ENCODE measurements at regions not wholly inside any gene's neighbourhood (a gene's known extent, or its start where the extent isn't known, plus 50 kb on each side); places are given as distances from the start of the nearest gene placed in this dataset.

- in situ Hi-C loops (cut with HindIII; ENCODE audit: low sequenced_read_pairs) = no loop called here
- no peak for DNase-seq (ENCODE audit: low spot score)
Measured at GRCh38 chr12:28866715-28867503, 282.2 kb upstream of the FAR2 start.

DNA sequence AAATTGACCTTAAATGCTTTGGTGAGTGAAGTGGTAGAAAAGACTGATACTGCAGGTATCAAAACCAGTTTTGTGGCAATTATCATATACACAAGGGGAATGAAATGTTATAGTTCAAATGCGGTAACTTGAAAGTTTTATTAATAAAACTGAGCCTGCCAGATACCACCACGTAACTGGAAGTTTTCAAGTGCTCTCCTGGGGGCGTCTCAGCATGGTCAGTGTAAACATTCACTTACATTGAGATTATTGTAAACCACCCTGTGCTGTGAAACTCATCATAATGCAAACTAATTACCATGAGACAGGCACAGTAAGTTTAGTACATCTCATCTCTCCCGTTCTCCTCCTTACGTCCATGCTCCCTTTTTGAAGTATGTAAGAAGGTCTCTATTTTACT, 280.7 kb upstream of the FAR2 start:
- in situ Hi-C loops (cut with HindIII; ENCODE audit: low sequenced_read_pairs) = no loop called here
- DNase-seq (ENCODE audit: low spot score) = no peak

DNA sequence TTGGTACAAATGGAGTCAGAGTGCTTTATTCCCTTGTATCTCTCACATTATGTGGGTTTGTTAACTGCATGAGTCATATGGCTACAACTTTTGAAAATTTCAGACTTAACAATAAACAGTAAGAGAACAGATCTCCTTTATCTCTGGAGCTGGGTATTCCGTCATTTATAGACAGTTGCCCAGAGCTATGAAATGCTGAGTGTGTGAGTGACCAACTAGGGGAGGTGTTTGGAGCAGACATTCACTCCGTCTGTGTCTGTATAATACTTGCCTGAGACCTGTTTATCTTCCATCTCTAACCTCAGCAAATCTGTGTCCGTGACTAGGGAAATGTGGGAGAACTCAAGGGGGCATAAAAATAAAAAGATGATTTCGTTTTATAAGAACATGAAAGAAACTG, 279.9 kb upstream of the FAR2 start:
- DNase-seq (ENCODE audit: low spot score) = no peak

GRCh38 chr12:28870839-28871440, 278.1 kb upstream of the FAR2 start:
- in situ Hi-C loops (cut with HindIII; ENCODE audit: low sequenced_read_pairs) = no loop called here
- DNase-seq (ENCODE audit: low spot score) = no peak

More for the DNA sequence above, 279.9 kb upstream of the FAR2 start:
- in situ Hi-C loops (cut with HindIII; ENCODE audit: low sequenced_read_pairs) = no loop called here

DNA sequence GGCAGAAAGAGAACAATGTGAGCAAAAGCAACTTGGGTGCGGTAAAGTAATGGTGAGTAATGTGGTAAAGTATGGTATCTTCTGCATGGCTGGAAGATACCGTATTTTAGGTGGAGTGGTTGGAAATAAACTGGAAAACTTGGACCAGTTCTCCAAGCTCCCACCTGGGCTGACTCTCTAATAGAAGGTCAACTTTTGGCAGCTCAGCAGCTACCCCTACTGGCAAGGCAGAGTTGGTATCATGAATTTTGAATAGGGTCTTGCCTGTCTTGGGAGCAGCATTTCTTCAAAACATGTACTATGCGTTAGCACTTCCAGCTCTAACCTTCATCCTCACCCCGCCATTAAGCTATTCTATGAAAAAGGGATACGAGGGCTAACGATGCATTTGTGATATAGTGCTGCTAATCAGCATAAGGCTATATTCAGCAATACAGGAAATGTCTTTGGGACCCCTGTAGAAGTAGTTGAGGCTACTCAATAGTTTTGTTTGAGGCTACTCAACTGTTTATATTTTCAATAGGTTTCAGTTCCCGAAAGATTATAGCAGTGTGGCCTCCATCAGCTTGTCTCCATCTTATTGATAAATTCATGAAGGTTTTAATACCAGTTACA, 276.3 kb upstream of the FAR2 start:
- DNase-seq (ENCODE audit: low spot score) = peak; percentile 15
- in situ Hi-C loops (cut with HindIII; ENCODE audit: low sequenced_read_pairs) = no loop called here

DNA sequence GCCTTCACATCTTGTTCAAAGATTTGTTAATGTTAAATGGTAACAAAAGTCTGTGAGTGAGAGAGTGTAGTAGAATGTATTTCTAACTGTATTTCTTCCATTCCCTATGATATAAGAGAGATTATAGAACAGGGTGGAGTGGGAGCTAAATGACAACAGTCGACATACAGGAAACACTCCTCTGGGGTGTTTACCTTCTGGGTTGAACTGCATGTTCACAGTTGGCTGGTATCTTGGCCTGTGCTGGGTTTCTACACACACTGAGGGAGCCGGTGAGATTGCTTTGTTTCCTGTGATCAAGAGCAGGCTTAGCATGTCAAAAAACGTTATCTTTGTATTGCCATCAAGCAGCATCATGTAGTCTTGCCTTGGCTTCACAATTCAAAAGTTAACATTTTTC, 274.3 kb upstream of the FAR2 start:
- in situ Hi-C loops (cut with HindIII; ENCODE audit: low sequenced_read_pairs) = no loop called here
- no peak for DNase-seq (ENCODE audit: low spot score)

- no peak for DNase-seq (ENCODE audit: low spot score)
- in situ Hi-C loops (cut with HindIII; ENCODE audit: low sequenced_read_pairs) = no loop called here
Measured at GRCh38 chr12:28876196-28876798, 272.8 kb upstream of the FAR2 start.

DNA sequence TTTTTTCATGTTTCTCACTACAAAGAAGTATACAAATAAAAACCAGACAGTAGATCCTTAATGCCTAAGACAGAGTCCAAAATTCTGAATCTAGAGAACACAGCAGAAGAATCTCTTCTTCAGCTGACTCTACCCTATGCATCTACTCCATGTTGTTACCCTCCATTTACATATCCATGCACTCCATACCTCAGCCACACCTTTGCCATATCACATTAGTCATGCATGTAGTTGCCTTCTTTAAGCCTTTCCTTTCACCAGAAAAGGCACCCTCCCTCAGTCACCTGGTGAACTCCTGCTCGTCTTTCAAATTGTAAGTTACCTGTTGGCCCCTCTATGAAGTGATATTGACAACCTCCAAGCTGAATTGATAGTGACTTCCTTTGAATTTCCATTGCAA, 271.2 kb upstream of the FAR2 start:
- in situ Hi-C loops (cut with HindIII; ENCODE audit: low sequenced_read_pairs) = no loop called here

GRCh38 chr12:28878629-28879028, 270.4 kb upstream of the FAR2 start:
- DNase-seq (ENCODE audit: low spot score) = peak; percentile 41
- in situ Hi-C loops (cut with HindIII; ENCODE audit: low sequenced_read_pairs) = no loop called here

More for the DNA sequence above, 271.2 kb upstream of the FAR2 start:
- no peak for DNase-seq (ENCODE audit: low spot score)

- in situ Hi-C loops (cut with HindIII; ENCODE audit: low sequenced_read_pairs) = no loop called here
- DNase-seq (ENCODE audit: low spot score) = no peak
Measured at GRCh38 chr12:28879379-28879778, 269.7 kb upstream of the FAR2 start.

GRCh38 chr12:28882444-28882843, 266.6 kb upstream of the FAR2 start:
- DNase-seq (ENCODE audit: low spot score) = no peak
- in situ Hi-C loops (cut with HindIII; ENCODE audit: low sequenced_read_pairs) = no loop called here

GRCh38 chr12:28883406-28883997, 265.6 kb upstream of the FAR2 start:
- no peak for DNase-seq (ENCODE audit: low spot score)
- in situ Hi-C loops (cut with HindIII; ENCODE audit: low sequenced_read_pairs) = no loop called here

DNA sequence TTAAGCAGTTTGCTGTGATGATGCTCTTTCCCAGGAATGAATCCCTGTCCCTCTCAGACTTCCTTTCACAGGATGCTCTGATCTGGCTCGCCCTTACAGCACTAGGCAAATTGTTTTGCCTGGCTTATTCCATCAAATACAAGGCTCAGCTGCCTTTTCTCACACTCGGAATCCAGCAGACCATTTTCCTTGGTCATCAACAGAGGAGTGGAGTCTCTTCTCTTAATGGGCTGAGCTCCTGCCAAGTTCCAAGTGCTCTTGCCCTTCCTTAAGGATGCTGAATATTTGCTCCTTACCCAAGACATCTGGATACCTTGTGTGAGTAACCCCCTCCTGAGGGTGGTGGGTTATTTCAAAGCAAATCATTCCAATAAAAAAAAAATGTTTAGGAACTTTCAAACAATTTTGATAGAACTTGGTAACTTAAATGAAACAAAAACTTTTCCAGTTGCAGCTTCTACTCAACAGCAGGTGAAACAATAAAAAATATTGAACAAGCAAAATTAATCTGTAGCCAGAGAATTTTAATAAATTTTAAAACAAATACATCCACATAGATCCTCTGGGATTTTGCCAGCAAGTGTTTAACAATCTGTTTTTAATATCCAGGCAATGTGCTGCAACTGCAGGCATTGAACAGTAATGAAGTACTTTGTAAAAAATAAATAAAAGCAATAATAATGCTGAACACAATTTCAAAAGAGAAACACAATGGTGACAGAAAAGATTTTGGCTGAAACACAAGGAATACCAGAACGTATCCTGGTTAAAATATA, 264.0 kb upstream of the FAR2 start:
- in situ Hi-C loops (cut with HindIII; ENCODE audit: low sequenced_read_pairs) = no loop called here
- DNase-seq (ENCODE audit: low spot score) = no peak

DNA sequence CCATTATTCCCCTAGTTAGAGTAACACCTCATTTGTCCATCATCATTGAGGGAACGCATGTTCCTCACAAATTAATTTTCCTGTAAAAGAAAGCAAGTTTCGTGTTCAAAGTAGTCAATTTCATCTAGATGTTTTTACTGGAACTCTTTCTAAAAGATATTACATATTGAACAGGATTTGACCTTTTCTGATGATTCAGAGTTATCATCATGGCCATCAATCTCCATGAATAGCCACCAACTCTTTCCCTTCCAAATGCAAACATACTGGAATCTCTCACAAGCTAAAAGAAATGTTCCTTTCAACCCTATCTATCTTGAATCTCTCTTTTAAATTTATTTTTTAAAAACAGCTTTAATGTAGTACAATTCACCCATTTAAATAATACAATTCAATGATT, 263.1 kb upstream of the FAR2 start:
- no peak for DNase-seq (ENCODE audit: low spot score)
- in situ Hi-C loops (cut with HindIII; ENCODE audit: low sequenced_read_pairs) = no loop called here

DNA sequence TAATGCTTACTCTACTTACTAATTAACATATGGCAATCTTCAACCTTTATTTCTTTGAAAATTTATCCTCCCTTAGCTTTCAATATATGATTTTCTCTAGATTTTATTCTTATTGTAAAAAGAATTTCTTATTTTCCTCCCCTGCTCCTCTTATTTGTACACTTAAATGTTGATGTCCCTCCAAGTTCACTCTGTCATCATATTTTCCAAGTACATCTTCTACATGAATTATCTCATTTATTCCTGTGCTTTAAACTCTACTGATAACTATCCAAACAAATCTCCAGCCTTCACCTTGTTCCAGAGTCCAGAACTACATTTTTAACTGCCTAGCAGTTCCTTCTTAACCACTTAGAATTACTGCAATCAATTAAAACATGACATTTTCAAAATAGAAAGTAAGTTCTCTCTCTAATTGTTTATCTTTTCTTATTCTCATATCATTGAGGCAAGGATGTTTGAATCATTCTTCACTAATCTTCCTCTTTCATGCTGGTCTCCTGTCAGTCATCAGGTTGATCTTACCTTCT, 261.6 kb upstream of the FAR2 start:
- in situ Hi-C loops (cut with HindIII; ENCODE audit: low sequenced_read_pairs) = no loop called here
- no peak for DNase-seq (ENCODE audit: low spot score)

DNA sequence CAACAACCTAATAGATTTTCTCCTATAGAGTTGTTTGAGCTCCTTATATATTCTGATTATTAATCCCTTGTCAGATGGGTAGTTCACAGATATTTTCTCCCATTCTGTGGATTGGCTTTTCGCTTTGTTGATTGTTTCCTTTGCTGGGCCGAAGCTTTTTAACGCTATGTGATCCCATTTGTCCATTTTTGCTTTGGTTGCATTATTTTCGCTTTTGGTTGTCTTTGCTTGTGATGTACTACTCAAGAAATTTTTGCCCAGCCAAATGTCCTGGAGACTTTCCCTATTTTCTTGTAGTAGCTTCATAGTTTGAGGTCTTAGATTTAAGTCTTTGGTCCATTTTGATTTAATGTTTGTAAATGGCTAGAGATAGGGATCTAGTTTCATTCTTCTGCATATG, 258.4 kb upstream of the FAR2 start:
- DNase-seq (ENCODE audit: low spot score) = no peak
- in situ Hi-C loops (cut with HindIII; ENCODE audit: low sequenced_read_pairs) = no loop called here

GRCh38 chr12:28891126-28891525, 258.0 kb upstream of the FAR2 start:
- in situ Hi-C loops (cut with HindIII; ENCODE audit: low sequenced_read_pairs) = no loop called here
- no peak for DNase-seq (ENCODE audit: low spot score)

DNA sequence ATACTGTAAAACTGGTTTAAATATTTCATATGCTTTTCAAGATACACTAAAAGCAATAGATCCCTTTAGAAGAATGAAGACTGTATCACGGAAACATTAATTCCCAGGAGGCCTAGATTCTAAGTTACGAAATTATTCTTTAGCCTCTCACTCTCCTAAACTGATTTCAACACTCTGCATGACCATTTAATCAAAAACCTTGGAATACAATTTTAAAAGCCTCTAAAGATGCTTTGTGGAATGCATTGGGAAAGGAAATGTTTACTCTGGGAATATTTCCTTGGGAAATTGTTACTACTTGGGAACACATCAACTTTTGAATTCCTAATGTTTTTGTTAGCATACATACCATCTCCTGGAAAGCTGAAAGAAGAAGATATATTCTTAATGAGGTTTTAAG, 255.7 kb upstream of the FAR2 start:
- DNase-seq (ENCODE audit: low spot score) = no peak
- in situ Hi-C loops (cut with HindIII; ENCODE audit: low sequenced_read_pairs) = no loop called here

- DNase-seq (ENCODE audit: low spot score) = no peak
- in situ Hi-C loops (cut with HindIII; ENCODE audit: low sequenced_read_pairs) = no loop called here
Measured at GRCh38 chr12:28893856-28894255, 255.2 kb upstream of the FAR2 start.
